ENCODE measurements at regions not wholly inside any gene's neighbourhood (a gene's known extent, or its start where the extent isn't known, plus 50 kb on each side); places are given as distances from the start of the nearest gene placed in this dataset.

GRCh38 chr6:115360602-115361325 lies 699.9 kb downstream of the FRK start (continued):
- TF ChIP-seq, protein P1, sequence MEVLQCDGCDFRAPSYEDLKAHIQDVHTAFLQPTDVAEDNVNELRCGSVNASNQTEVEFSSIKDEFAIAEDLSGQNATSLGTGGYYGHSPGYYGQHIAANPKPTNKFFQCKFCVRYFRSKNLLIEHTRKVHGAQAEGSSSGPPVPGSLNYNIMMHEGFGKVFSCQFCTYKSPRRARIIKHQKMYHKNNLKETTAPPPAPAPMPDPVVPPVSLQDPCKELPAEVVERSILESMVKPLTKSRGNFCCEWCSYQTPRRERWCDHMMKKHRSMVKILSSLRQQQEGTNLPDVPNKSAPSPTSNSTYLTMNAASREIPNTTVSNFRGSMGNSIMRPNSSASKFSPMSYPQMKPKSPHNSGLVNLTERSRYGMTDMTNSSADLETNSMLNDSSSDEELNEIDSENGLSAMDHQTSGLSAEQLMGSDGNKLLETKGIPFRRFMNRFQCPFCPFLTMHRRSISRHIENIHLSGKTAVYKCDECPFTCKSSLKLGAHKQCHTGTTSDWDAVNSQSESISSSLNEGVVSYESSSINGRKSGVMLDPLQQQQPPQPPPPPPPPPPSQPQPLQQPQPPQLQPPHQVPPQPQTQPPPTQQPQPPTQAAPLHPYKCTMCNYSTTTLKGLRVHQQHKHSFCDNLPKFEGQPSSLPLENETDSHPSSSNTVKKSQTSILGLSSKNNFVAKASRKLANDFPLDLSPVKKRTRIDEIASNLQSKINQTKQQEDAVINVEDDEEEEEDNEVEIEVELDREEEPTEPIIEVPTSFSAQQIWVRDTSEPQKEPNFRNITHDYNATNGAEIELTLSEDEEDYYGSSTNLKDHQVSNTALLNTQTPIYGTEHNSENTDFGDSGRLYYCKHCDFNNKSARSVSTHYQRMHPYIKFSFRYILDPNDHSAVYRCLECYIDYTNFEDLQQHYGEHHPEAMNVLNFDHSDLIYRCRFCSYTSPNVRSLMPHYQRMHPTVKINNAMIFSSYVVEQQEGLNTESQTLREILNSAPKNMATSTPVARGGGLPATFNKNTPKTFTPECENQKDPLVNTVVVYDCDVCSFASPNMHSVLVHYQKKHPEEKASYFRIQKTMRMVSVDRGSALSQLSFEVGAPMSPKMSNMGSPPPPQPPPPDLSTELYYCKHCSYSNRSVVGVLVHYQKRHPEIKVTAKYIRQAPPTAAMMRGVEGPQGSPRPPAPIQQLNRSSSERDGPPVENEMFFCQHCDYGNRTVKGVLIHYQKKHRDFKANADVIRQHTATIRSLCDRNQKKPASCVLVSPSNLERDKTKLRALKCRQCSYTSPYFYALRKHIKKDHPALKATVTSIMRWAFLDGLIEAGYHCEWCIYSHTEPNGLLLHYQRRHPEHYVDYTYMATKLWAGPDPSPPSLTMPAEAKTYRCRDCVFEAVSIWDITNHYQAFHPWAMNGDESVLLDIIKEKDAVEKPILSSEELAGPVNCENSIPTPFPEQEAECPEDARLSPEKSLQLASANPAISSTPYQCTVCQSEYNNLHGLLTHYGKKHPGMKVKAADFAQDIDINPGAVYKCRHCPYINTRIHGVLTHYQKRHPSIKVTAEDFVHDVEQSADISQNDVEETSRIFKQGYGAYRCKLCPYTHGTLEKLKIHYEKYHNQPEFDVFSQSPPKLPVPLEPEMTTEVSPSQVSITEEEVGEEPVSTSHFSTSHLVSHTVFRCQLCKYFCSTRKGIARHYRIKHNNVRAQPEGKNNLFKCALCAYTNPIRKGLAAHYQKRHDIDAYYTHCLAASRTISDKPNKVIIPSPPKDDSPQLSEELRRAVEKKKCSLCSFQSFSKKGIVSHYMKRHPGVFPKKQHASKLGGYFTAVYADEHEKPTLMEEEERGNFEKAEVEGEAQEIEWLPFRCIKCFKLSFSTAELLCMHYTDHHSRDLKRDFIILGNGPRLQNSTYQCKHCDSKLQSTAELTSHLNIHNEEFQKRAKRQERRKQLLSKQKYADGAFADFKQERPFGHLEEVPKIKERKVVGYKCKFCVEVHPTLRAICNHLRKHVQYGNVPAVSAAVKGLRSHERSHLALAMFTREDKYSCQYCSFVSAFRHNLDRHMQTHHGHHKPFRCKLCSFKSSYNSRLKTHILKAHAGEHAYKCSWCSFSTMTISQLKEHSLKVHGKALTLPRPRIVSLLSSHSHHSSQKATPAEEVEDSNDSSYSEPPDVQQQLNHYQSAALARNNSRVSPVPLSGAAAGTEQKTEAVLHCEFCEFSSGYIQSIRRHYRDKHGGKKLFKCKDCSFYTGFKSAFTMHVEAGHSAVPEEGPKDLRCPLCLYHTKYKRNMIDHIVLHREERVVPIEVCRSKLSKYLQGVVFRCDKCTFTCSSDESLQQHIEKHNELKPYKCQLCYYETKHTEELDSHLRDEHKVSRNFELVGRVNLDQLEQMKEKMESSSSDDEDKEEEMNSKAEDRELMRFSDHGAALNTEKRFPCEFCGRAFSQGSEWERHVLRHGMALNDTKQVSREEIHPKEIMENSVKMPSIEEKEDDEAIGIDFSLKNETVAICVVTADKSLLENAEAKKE (CRISPR knock-in tag; IDR thresholded peaks at IDR 0.05) = no peak
- TF ChIP-seq EZH2 (IDR thresholded peaks at IDR 0.05; ENCODE audit: low read depth, unreplicated experiment) (no peak), EZH2phosphoT487 (IDR thresholded peaks at IDR 0.05; ENCODE audit: unreplicated experiment) (no peak), ZNF331 (CRISPR knock-in tag; IDR thresholded peaks at IDR 0.05; ENCODE audit: low read depth) (no peak), STAT1 (IDR thresholded peaks at IDR 0.05; ENCODE audit: unreplicated experiment) (no peak), CTCF (conservative IDR thresholded peaks at IDR 0.05; ENCODE audit: low read depth in 2 of 2) (no peak), ZNF114 (CRISPR knock-in tag; IDR thresholded peaks at IDR 0.05) (no peak), ETS1 (IDR thresholded peaks at IDR 0.05) (no peak), REST (IDR thresholded peaks at IDR 0.05; ENCODE audit: unreplicated experiment) (no peak)

Data from GM23338 (cell line).